GM19452 (cell line): ENCODE measurements at regions not wholly inside any gene's neighbourhood (a gene's known extent, or its start where the extent isn't known, plus 50 kb on each side); places are given as distances from the start of the nearest gene placed in this dataset.
"Not testable (repeated sequence)": the region's sequence is repeated elsewhere in the genome, so short reads cannot be mapped to it uniquely, and the experiment has no call there.

Experiments used
- ATAC-seq: cut with Tn5 transposase; IDR thresholded peaks from one replicate; pipeline ENCODE4 v1.9.1; 2021; ENCODE audit not compliant: unreplicated experiment

DNA sequence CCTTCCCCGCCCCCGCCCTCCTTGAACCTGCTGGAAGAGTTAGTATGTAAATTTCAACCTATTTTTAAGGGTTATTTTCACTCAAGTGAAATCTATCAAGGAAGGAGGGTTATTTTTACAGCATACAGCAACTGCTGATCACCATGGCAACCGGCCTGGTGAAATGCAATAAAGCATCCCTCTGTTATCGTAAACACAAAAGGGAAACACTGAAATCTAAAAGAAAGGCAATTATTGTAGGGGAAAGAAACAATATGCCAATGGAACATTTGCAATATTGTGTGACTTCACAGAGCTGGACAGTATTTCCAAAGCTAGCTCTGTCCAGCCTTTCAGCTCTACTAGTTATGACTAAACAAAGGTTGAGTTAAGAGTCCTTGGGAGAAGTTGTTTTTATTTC is 588.3 kb upstream of the PBX1 start:
- no peak for ATAC-seq

- no peak for ATAC-seq
These were observed 585.4 kb upstream of the PBX1 start for GRCh38 chr1:163973586-163973985.

- ATAC-seq = no peak
These were observed 584.9 kb upstream of the PBX1 start for GRCh38 chr1:163974120-163974519.

- ATAC-seq = no peak
These were observed 578.6 kb upstream of the PBX1 start for GRCh38 chr1:163980394-163980793.

DNA sequence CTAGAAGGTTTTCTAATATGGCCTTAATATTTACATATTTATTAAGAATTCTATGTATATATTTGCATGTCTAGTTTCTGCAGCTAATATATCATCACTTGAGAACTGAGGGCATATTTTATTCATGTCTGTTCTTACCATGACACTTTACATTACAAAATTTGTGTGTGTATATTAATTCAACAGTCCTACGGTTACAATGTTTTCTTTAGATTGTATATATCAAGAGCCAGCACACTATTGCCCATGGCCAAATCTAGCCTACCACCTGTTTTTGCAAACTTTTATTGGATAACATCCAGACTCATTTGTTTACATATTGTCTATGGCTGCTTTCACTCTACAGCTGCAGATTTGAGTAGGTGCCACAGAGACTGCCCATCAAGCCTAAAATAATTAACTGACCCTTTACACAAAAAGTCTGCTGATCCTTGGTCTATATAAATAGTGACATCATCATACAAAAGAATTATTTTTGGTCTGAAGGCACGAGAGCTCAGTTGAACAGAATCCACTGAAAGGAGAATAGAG is 577.4 kb upstream of the PBX1 start:
- ATAC-seq = no peak

DNA sequence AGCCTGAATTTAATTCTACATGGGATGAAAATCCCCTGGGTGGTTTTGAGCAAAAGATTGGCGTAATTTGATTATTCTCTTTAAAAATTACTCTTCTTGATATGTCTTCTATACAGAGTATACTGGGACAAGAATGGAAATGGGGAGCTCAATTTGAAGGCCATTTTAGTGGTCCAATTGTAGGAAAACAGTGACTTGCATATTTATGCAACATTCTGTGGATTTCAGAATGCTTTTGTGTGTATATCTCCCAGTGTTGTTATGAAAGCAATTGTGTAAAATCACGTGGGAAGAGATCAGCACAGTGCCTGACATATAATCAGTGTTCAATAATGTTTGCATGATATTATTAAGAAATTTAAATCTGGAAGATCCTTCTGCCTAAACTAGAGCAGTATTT is 575.9 kb upstream of the PBX1 start:
- no peak for ATAC-seq

- ATAC-seq = no peak
These were observed 573.3 kb upstream of the PBX1 start for GRCh38 chr1:163985700-163986099.

DNA sequence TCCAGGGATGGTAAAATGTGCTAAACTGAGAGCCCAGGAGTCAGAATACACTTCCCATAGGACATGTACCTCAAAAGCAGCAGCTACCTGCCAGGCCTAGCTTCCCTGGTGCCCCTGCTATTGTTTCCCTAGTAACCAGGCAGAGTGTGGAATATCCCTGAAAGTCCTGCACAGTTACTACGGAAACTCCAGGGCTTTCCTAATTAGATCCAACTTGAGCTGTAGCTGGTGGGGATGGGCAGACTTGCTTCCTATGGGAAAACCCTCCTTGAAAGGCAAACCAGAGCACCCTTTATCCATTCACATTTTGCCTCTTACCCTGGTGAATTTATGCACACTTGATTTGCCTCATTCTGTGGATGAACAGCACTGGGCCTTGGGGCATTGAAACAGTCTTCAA is 559.9 kb upstream of the PBX1 start:
- ATAC-seq = no peak

- not testable (repeated sequence) for ATAC-seq
These were observed 552.8 kb upstream of the PBX1 start for GRCh38 chr1:164006186-164006585.

DNA sequence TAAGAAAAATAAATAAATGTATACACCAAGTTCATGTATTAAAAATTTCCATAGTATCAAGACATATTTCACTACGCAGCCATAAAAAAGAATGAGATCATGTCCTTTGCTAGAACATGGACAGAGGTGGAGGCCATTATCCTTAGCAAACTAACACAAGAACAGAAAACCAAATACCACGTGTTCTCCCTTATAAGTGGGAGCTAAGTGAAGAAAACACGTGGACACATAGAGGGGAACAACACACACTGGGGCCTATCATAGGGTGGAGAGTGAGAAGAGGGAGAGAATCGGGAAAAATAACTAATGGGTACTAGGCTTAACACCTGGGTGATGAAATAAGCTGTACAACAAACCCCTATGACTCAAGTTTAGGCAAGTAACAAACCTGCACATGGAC is 552.4 kb upstream of the PBX1 start:
- ATAC-seq = no peak

GRCh38 chr1:164017239-164017638 is 541.7 kb upstream of the PBX1 start:
- ATAC-seq = no peak

GRCh38 chr1:164020391-164020790 is 538.6 kb upstream of the PBX1 start:
- no peak for ATAC-seq

GRCh38 chr1:164021813-164022212 is 537.2 kb upstream of the PBX1 start:
- no peak for ATAC-seq

- no peak for ATAC-seq
These were observed 525.2 kb upstream of the PBX1 start for GRCh38 chr1:164033782-164034181.

- ATAC-seq = no peak
These were observed 518.2 kb upstream of the PBX1 start for GRCh38 chr1:164040754-164041153.

GRCh38 chr1:164051782-164052181 is 507.2 kb upstream of the PBX1 start:
- no peak for ATAC-seq

GRCh38 chr1:164054331-164054730 is 504.7 kb upstream of the PBX1 start:
- ATAC-seq = no peak

DNA sequence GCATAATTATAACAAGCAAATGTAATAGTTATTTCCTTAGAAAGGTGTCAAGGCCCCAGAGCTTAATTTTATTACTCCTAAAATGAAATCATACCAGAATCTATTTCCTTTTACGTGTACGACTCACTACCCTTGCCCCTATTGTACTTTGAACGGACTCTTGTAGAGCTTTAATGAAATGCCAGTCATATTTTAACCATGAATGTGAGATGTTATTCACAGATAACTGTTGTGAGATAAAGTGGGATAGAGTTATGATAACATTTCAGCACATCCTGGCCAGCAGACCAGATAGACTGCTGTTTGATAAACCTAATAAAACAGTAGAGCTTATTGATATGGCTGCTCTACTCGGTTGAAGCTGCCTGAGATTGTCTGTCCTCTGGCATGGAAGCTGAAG is 500.8 kb upstream of the PBX1 start:
- no peak for ATAC-seq

GRCh38 chr1:164061528-164061927 is 497.5 kb upstream of the PBX1 start:
- ATAC-seq = no peak

DNA sequence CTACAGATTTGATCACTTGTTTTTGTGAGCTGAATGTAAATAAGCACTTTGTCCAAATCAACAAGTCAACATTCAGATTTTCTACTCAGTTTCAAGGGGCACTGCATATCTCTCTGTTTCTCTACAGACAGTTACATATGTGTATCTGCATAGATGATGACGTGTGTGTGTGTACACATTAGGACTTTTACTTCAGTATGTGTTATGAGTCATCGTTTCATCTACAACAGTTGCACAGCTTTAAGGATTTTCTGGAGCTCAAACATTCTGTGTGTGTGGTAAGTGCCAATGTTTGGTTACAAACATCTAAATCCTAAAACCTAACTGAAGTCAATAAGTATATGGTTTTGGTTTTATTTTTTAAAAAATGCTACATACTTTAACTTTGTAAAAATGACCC is 494.5 kb upstream of the PBX1 start:
- no peak for ATAC-seq

DNA sequence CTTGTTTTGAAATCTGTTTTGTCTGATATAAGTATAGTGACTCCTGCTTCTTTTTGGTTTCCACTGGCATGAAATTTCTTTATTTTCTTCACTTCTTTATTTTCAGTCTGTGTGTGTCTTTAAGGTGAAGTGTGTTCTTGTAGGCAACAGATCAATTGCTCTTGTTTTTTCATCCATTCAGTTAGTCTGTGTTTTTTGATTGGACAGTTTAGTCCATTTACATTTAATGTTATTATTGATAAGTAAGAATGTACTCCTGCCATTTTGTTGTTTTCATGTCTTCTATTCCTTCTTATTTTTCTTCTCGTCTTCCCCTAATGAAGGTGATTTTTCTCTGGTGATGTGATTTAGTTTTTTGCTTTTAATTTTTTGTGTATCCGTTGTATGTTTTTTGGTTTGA is 487.7 kb upstream of the PBX1 start:
- no peak for ATAC-seq

DNA sequence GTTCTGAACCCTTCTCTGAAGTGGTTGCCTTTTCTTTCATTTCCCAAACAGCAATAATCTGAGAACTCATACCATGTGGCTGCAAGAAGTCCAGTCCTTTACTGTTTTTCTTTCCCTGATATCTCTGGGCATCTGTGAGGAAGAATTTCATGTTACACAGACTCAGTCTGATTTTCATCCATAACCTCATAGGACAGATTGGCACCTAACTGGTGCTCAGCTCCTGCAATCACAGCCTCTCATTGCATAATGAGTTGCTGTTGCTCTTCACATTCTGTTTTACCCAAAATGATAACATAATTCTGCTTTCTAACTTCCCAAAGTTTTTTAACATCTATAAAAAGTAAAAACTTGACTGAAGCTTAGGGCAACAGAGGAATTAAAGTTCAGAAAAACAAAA is 472.2 kb upstream of the PBX1 start:
- ATAC-seq = no peak

- ATAC-seq = no peak
These were observed 471.0 kb upstream of the PBX1 start for GRCh38 chr1:164087906-164088453.
